H1 (cell line): ENCODE measurements at regions not wholly inside any gene's neighbourhood (a gene's known extent, or its start where the extent isn't known, plus 50 kb on each side); places are given as distances from the start of the nearest gene placed in this dataset.

Source experiments
- CTBP2 ChIP-seq: IDR thresholded peaks from 2 replicates; pipeline ENCODE4 v1.7.0; 2011; ENCODE audit warnings: borderline replicate concordance, mild to moderate bottlenecking, moderate library complexity, mixed read lengths, low read length; ENCODE audit not compliant: insufficient read depth, insufficient read length
- KDM1A ChIP-seq: fragments of 200-600, 300-600 bp; sonication (generic); IDR thresholded peaks from 2 replicates; pipeline ENCODE4 v1.7.1; 2016; ENCODE audit warnings: mild to moderate bottlenecking, low read length, borderline replicate concordance
- PHF8 ChIP-seq: fragments of 200-600 bp; sonication (generic); conservative IDR thresholded peaks from 2 replicates; pipeline ENCODE4 v1.7.1; 2012; ENCODE audit warnings: low read depth, mild to moderate bottlenecking, inconsistent platforms, low read length, moderate library complexity
- TAF1 ChIP-seq: IDR thresholded peaks from 2 replicates; pipeline ENCODE4 v1.6.1; 2011; ENCODE audit warnings: mild to moderate bottlenecking, low read depth, low read length
- USF2 ChIP-seq: IDR thresholded peaks from 2 replicates; pipeline ENCODE4 v1.6.1; 2011; ENCODE audit warnings: low read length, improper control_type of control experiment

GRCh38 chr3:31288641-31289100 is 244.1 kb upstream of the STT3B start (continued):
- TF ChIP-seq TAF1 (no peak), CTBP2 (no peak), KDM1A (no peak), PHF8 (no peak), USF2 (no peak)
- TF ChIP-seq, all 59 proteins: peak for 0
